CD1c-positive myeloid dendritic cell (primary cell): ENCODE measurements at regions not wholly inside any gene's neighbourhood (a gene's known extent, or its start where the extent isn't known, plus 50 kb on each side); places are given as distances from the start of the nearest gene placed in this dataset.
"Not testable (repeated sequence)": the region's sequence is repeated elsewhere in the genome, so short reads cannot be mapped to it uniquely, and the experiment has no call there.

Source experiments
- DNase-seq: peaks from one replicate; pipeline ENCODE4 v3.0.0-alpha.2; 2016; ENCODE audit errors: extremely low spot score

DNA sequence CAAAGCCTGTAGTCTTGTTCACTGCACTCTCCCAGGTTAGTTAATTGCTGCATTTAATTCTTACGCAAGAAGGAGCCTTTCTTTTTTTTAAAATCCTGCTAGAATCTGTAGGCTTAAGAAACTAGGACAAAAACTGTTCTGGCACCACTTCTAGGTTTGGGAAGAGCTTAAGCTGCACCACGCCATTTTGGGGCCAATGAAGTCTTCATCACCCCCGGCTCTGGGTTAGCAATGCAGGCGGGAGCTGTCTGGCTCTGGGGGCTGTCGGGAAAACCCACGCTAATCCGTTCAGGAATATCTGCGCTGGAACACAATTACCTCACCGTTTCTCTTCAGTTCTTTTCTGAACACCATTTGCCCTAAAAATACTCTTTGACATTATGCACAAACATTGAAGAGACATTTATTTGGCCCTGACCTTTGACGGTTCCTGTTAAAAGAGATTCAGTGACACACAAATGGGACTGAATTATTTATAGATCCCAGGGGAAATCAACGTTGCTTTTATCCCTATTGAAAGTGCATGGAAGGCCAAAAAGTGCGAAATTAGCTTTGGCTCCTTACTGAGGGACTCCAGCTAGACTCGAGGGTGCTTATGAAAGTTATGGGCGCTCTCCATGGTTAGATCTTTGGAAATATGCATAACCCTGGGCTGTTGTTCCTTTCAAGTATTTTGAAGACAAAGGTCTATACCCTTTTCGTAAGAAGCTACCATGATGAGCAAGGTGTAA, 249.2 kb downstream of the HAPSTR1 start:
- no peak for DNase-seq

GRCh38 chr16:9343276-9343675, 251.8 kb downstream of the HAPSTR1 start:
- DNase-seq, result no peak

- no peak for DNase-seq
These were observed 253.1 kb downstream of the HAPSTR1 start for GRCh38 chr16:9344508-9344907.

GRCh38 chr16:9345046-9345445, 253.6 kb downstream of the HAPSTR1 start:
- no peak for DNase-seq

- no peak for DNase-seq
These were observed 254.4 kb downstream of the HAPSTR1 start for GRCh38 chr16:9345880-9346279.

DNA sequence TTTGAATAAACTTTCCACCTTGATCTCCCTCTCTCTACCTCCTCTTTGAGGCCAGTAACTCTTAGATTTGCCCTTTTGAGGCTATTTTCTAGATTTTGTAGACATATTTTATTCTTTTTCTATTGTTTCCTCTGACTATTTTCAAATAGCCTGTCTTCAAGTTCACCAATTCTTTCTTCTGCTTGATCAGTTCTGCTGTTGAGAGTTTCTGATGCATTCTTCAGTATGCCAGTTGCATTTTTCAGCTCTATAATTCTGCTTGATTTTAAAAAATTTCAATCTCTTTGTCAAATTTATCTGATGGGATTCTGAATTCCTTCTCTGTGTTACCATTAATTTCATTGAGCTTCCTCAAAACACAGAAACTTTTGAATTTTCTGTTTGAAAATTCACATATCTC, 257.5 kb downstream of the HAPSTR1 start:
- no peak for DNase-seq

DNA sequence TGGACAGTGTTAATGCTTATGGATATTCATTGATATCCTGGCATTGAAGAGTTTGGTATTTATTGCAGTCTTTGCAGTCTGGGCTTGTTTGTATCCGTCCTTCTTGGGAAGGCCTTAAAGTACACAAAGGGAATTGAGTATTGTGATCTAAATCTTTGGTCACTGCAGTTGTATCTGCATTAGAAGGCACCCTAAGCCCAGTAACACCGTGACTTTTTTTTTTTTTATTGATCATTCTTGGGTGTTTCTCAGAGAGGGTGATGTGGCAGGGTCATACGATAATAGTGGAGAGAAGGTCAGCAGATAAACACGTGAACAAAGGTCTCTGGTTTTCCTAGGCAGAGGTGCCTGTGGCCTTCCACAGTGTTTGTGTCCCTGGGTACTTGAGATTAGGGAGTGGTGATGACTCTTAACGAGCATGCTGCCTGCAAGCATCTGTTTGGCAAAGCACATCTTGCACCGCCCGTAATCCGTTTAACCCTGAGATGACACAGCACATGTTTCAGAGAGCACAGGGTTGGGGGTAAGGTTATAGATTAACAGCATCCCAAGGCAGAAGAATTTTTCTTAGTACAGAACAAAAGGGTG, 258.0 kb downstream of the HAPSTR1 start:
- DNase-seq, result not testable (repeated sequence)

DNA sequence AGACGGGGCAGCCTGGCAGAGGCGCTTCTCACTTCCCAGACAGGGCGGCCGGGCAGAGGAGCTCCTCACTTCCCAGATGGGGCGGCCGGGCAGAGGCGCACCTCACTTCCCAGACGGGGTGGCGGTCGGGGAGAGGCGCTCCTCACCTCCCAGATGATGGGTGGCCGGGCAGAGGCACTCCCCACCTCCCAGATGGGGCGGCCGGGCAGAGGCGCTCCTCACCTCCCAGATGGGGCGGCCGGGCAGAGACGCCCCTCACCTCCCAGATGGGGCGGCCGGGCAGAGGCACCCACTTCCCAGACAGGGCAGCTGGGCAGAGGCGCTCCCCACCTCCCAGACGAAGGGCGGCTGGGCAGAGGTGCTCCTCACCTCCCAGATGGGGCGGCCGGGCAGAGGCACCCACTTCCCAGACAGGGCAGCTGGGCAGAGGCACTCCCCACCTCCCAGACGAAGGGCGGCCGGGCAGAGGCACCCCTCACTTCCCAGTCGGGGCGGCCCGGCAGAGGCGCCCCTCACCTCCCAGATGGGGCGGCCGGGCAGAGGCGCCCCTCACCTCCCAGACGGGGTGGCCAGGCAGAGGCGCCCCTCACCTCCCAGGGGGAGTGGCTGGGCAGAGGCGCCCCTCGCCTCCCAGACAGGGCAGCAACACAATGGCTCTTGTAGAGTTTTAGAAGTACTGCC, 258.8 kb downstream of the HAPSTR1 start:
- DNase-seq, result not testable (repeated sequence)

- no peak for DNase-seq
These were observed 260.0 kb downstream of the HAPSTR1 start for GRCh38 chr16:9351440-9351839.

GRCh38 chr16:9351841-9352434, 260.5 kb downstream of the HAPSTR1 start:
- no peak for DNase-seq

- DNase-seq, result no peak
These were observed 266.4 kb downstream of the HAPSTR1 start for GRCh38 chr16:9357829-9358228.

- DNase-seq, result no peak
These were observed 268.6 kb downstream of the HAPSTR1 start for GRCh38 chr16:9360075-9360474.

DNA sequence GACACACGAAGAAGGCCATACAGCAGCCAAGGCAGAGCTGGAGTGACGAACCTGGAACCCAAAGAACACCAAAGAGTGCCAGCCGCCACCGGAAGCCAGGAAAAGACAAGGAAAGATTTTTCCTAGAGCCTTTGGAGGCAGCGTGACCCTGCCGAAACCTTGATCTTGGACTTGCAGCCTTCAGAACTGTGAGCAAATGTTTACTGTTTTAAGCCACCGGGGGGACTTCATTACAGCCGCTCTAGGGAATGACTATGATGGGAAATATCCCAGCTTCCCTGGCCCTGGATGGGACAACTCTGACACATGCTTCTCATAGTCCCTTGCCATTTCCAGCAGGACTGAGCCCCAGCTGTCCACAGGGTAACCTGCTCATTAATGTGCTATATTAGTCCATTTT, 270.6 kb downstream of the HAPSTR1 start:
- DNase-seq, result no peak

DNA sequence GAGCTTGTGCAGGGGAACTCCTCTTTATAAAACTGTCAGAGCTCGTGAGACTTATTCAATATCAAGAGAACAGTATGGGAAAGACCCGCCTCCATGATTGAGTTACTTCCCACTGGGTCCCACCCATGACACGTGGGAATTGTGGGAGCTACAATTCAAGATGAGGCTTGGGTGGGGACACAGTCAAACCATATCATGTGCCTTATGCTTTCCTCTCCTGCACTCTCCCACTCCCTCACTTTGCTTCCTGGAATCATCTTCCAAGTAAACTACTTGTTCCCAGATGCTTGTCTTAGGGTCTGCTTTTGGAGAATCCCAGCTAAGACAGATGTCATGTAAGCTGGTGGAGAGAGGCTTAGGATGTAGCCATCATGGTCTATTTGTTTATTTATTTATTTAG, 271.2 kb downstream of the HAPSTR1 start:
- DNase-seq, result no peak

GRCh38 chr16:9363520-9363919, 272.1 kb downstream of the HAPSTR1 start:
- DNase-seq, result no peak

GRCh38 chr16:9364721-9365369, 273.4 kb downstream of the HAPSTR1 start:
- no peak for DNase-seq

- DNase-seq, result no peak
These were observed 273.9 kb downstream of the HAPSTR1 start for GRCh38 chr16:9365370-9365728.

- DNase-seq, result no peak
These were observed 274.9 kb downstream of the HAPSTR1 start for GRCh38 chr16:9366048-9366969.

DNA sequence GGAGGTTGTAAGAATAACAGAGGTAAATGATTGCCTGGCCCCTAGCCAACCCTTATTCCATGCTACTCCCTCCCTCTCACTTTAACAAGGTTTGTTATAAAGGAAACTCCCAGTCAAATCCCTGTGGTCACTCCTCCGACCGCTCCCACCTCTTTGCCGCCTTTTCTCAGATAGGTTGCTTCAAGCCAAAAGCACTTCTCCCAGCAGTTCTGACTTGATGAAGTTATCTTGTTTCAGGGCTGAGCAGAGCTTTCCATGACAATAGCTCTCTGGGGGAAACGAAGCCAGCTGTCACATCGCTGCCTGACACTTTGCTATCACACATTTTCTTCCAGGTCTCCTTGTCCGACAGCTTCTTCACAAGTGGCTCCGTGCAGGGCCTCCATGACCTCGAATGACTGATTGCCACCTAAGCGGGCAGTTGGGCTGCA, 278.6 kb downstream of the HAPSTR1 start:
- DNase-seq, result no peak

DNA sequence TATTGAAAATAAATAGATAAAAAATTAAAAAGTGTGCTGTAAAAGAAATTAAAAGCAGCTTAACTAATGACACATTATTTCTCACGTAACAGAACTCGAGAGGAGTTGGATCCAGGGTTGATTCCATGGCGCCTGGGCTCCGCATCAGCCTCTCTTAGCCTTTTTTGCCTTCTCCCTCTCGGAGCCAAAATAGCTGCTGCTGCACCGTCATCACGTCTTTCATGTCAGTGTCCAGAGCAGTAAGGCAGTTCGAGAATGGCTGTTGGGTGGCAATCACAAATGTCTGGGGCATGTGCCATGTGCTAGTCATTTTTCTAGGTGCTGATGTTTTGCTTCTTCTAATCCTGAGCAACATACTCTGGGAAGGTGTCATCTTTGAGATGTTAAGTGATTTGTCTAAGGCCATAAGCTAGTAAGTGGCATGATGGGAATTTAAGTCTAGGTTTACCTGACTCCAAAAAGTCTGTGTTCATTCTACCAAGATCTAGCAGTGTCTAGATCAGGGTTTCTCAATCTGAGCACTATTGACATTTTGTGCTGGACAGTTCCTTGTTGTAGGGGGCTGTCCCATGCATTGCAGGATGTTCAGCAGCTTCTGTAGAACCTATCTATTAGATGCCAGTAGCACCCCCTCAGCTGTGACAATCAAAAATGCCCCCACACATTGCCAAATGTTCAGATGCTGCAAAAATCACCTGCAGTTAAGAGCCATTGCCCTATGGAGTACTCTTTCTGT, 280.4 kb downstream of the HAPSTR1 start:
- no peak for DNase-seq
